Gastrocnemius medialis (tissue), 4 donors: ENCODE measurements at regions not wholly inside any gene's neighbourhood (a gene's known extent, or its start where the extent isn't known, plus 50 kb on each side); places are given as distances from the start of the nearest gene placed in this dataset.

Experiments
- POLR2A ChIP-seq, 2 donors: fragments of 450-650 bp; IDR thresholded peaks; one replicate each; pipeline ENCODE4 v1.6.1; 2017; ENCODE audit warnings: antibody characterized with exemption in 2 of 2, mild to moderate bottlenecking in 2 of 2, moderate library complexity in 2 of 2
- TF ChIP-seq, protein P1 (sequence below), 5 experiments: fragments of 450-650 bp in 3 of 5; fragments of 200-600 bp in 2 of 5; sonication (generic) in 2 of 5; IDR thresholded peaks in 4 of 5; conservative IDR thresholded peaks in 1 of 5; 1 replicate in 4 of 5; 2 replicates in 1 of 5; pipeline ENCODE4 v1.5.1; 2016 to 2019; ENCODE audit warnings: antibody characterized with exemption in 5 of 5, mild to moderate bottlenecking in 3 of 5, moderate library complexity in 3 of 5

DNA sequence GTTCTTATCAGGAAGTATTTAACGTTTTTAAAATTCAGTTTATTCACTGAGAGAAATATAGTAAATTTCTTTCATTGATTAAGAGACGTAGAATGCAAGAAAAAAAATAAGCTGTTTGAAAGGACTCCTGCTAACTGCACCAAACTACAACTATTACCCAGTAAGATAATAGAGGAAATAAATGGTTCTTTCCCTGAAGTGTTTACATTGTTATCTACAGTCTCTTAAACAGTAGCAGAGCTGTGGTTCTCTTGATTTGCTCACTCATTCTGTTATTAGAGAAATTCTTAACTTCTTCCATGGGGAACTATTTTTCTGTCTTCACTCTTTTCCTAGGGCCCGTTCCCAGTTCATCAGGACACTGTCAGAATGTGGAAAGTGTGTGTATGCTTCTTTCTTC, 973.0 kb downstream of the KCNJ2 start:
- no peak for TF ChIP-seq POLR2A (IDR thresholded peaks at IDR 0.05)
- TF ChIP-seq, protein P1, sequence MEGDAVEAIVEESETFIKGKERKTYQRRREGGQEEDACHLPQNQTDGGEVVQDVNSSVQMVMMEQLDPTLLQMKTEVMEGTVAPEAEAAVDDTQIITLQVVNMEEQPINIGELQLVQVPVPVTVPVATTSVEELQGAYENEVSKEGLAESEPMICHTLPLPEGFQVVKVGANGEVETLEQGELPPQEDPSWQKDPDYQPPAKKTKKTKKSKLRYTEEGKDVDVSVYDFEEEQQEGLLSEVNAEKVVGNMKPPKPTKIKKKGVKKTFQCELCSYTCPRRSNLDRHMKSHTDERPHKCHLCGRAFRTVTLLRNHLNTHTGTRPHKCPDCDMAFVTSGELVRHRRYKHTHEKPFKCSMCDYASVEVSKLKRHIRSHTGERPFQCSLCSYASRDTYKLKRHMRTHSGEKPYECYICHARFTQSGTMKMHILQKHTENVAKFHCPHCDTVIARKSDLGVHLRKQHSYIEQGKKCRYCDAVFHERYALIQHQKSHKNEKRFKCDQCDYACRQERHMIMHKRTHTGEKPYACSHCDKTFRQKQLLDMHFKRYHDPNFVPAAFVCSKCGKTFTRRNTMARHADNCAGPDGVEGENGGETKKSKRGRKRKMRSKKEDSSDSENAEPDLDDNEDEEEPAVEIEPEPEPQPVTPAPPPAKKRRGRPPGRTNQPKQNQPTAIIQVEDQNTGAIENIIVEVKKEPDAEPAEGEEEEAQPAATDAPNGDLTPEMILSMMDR (IDR thresholded peaks at IDR 0.05 in 4 of 5, conservative IDR thresholded peaks at IDR 0.05 in 1 of 5), result no peak
